ENCODE measurements at regions not wholly inside any gene's neighbourhood (a gene's known extent, or its start where the extent isn't known, plus 50 kb on each side); places are given as distances from the start of the nearest gene placed in this dataset.

DNA sequence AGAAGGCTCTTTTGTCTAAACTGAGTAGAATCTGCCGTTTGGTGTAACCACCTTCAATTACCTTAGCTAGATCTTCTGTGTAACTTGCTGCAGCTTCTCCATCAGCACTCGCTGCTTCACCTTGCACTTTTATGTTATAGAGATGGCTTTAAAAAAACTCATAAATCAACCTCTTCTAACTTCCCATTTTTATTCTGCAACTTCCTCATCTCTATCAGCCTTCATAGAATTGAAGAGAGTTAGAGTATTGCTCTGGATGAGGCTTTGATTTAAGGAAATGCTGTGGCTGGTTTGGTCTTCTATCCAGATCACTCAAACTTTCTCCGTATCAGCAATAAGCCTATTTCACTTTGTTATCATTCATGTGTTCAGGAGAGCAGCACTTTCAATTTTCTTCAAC is 1131.9 kb upstream of the CELF2 start:
- TF ChIP-seq, protein P1, sequence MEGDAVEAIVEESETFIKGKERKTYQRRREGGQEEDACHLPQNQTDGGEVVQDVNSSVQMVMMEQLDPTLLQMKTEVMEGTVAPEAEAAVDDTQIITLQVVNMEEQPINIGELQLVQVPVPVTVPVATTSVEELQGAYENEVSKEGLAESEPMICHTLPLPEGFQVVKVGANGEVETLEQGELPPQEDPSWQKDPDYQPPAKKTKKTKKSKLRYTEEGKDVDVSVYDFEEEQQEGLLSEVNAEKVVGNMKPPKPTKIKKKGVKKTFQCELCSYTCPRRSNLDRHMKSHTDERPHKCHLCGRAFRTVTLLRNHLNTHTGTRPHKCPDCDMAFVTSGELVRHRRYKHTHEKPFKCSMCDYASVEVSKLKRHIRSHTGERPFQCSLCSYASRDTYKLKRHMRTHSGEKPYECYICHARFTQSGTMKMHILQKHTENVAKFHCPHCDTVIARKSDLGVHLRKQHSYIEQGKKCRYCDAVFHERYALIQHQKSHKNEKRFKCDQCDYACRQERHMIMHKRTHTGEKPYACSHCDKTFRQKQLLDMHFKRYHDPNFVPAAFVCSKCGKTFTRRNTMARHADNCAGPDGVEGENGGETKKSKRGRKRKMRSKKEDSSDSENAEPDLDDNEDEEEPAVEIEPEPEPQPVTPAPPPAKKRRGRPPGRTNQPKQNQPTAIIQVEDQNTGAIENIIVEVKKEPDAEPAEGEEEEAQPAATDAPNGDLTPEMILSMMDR (IDR thresholded peaks at IDR 0.05; ENCODE audit: low read length) = no peak
- TF ChIP-seq EZH2 (IDR thresholded peaks at IDR 0.05; ENCODE audit: borderline replicate concordance, low read length) = no peak
